GM12891 (cell line): ENCODE measurements at regions not wholly inside any gene's neighbourhood (a gene's known extent, or its start where the extent isn't known, plus 50 kb on each side); places are given as distances from the start of the nearest gene placed in this dataset.
"Not testable (repeated sequence)": the region's sequence is repeated elsewhere in the genome, so short reads cannot be mapped to it uniquely, and the experiment has no call there.

Experiments
- POLR2A ChIP-seq: IDR thresholded peaks from 2 replicates; pipeline ENCODE4 v1.6.1; 2011; ENCODE audit warnings: low read depth, low read length, control low read depth
- POLR2AphosphoS5 ChIP-seq: IDR thresholded peaks from 2 replicates; pipeline ENCODE4 v1.6.1; 2011; ENCODE audit warnings: low read depth, low read length, control low read depth
- POU2F2 ChIP-seq: IDR thresholded peaks from 2 replicates; pipeline ENCODE4 v1.6.1; 2011; ENCODE audit warnings: low read depth, mild to moderate bottlenecking, control low read depth, low read length, moderate library complexity
- SPI1 ChIP-seq: IDR thresholded peaks from 2 replicates; pipeline ENCODE4 v1.6.1; 2011; ENCODE audit warnings: low read depth, low read length, control low read depth
- TAF1 ChIP-seq: IDR thresholded peaks from 2 replicates; pipeline ENCODE4 v1.6.1; 2011; ENCODE audit warnings: low read depth, low read length, control low read depth

DNA sequence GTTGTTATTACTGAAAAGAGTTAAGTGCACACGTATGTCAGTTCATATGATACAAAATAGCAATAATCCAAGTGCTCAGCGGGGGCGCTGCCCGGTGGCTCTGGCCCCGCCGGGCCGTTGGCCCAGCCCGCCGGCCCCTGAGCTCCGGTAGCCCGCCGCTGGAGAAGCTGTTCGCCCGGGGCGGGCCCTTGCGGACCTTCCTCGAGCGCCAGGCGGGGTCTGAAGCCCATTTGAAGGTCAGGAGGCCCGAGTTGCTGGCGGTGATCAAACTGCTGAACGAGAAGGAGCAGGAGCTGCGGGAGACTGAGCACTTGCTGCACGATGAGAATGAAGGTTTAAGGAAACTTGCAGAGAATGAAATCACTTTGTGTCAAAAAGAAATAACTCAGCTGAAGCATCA is 599.0 kb downstream of the TRIML1 start:
- TF ChIP-seq POLR2A, POLR2AphosphoS5, TAF1, SPI1, POU2F2: not testable (repeated sequence)
